Caki2 (cell line): ENCODE measurements at regions not wholly inside any gene's neighbourhood (a gene's known extent, or its start where the extent isn't known, plus 50 kb on each side); places are given as distances from the start of the nearest gene placed in this dataset.
"Not testable (repeated sequence)": the region's sequence is repeated elsewhere in the genome, so short reads cannot be mapped to it uniquely, and the experiment has no call there.

Experiments
- DNase-seq: peaks from one replicate; pipeline ENCODE4 v3.0.0-alpha.2; 2015; ENCODE audit warnings: low read depth
- in situ Hi-C: cut with HindIII; loops from 2 replicates; pipeline ENCODE4 v1.10.0; 2016; ENCODE audit warnings: low sequenced_read_pairs, low pct_unique_long_range_greater_than_20kb, mixed read lengths

DNA sequence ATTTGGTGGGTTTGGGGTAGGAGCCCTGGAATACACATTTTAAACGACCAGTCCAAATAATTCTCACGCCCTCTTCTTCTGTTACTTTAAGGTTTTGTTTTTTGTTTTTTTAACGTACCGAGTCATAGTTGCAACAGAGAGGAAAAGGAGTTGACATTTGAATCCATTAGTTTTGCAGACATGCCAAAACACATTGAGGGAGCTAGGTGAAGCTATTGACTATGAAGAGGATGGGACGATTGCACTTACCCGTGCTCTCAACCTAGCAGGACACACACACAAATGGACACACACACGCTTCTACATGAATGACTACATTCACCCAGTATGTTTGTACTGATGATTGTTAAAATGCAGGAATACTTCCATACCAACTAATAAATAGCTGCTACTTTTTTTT is 54.3 kb upstream of the CIT start:
- no peak for DNase-seq
- in situ Hi-C loops: no loop called here

DNA sequence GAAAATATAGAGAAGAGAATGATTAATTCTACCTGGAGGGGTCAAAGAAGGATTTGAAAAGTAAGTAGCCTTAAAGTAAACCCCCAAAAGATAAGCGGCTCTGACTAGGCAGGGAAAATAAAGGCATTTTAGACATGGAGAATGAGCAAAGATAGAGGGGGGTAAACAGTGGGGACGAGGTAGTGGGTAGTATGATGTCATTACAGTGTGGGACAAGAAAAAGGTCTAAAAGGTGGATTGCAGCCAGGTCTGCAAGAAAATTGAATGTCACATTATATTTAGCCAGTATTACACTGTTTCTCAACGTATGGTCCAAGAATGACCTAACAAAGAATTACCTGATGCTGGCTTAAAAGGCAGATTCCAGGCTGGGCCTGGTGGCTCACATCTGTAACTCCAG is 55.8 kb upstream of the CIT start:
- in situ Hi-C loops: no loop called here
- no peak for DNase-seq

- in situ Hi-C loops, DNase-seq: not testable (repeated sequence)
Observed at GRCh38 chr12:119934780-119935179, 54.3 kb upstream of the BICDL1 start.

- DNase-seq: no peak
- in situ Hi-C loops: no loop called here
Observed at GRCh38 chr12:119936705-119937311, 52.2 kb upstream of the BICDL1 start.

GRCh38 chr12:119938049-119938667 is 50.9 kb upstream of the BICDL1 start:
- peak; percentile 33 for DNase-seq

More at GRCh38 chr12:119938049-119938667, 50.9 kb upstream of the BICDL1 start:
- in situ Hi-C loops: no loop called here
